ENCODE measurements at regions not wholly inside any gene's neighbourhood (a gene's known extent, or its start where the extent isn't known, plus 50 kb on each side); places are given as distances from the start of the nearest gene placed in this dataset.

DNA sequence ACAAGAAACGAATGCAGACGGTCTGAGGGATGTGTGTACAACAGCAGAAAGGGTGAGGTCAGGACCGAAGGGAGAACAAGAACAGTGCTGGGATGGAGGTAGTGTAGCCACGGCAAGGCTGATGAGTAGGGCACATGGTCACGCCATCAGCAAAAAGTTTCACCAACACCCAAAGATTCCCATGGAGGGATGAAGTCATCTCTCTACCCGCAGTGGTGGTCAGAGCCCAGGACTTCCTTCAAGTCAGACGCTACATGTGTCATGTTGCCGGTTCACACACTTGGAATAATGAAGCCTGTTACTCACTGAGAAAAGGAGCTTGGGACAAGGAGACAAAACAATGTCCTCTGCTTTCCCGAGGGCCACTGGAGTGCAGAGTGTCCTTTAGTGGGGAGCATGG is 79.7 kb downstream of the SALL1 start:
- TF ChIP-seq CTCF (conservative IDR thresholded peaks at IDR 0.05 in 1 of 2, IDR thresholded peaks at IDR 0.05 in 1 of 2; ENCODE audit: extremely low read depth in 1 of 2, insufficient read depth in 1 of 2, low read depth in 1 of 2, low read length in 2 of 2): no peak
- TF ChIP-seq EZH2 (IDR thresholded peaks at IDR 0.05; ENCODE audit: borderline replicate concordance, low read length): no peak

Measured in mammary epithelial cell (primary cell).